ENCODE measurements at regions not wholly inside any gene's neighbourhood (a gene's known extent, or its start where the extent isn't known, plus 50 kb on each side); places are given as distances from the start of the nearest gene placed in this dataset.
"Not testable (repeated sequence)": the region's sequence is repeated elsewhere in the genome, so short reads cannot be mapped to it uniquely, and the experiment has no call there.

- intact Hi-C loops (cut with micrococcal nuclease): no loop called here
- no peaks in the 10 kb centered on the region for H3K4me1 Mint-ChIP-seq (ENCODE audit: low read depth)
- H3K9me3 Mint-ChIP-seq: no peaks in the 10 kb centered on the region
- no peak for DNase-seq (ENCODE audit: low spot score)
- no peaks in the 10 kb centered on the region for H3K36me3 Mint-ChIP-seq (ENCODE audit: low read depth)
- no peak overlapping the region for H3K27ac Mint-ChIP-seq
- H3K27me3 Mint-ChIP-seq (ENCODE audit: low read depth): no peaks in the 10 kb centered on the region
- H3K4me3 Mint-ChIP-seq (ENCODE audit: low read depth): no peak overlapping the region
Measured at GRCh38 chr12:116441292-116441691, 117.9 kb upstream of the MAP1LC3B2 start.

- DNase-seq (ENCODE audit: low spot score): no peak
- no peak overlapping the region for H3K4me3 Mint-ChIP-seq (ENCODE audit: low read depth)
- no peaks in the 10 kb centered on the region for H3K27me3 Mint-ChIP-seq (ENCODE audit: low read depth)
- no peak overlapping the region for H3K27ac Mint-ChIP-seq
- no peaks in the 10 kb centered on the region for H3K36me3 Mint-ChIP-seq (ENCODE audit: low read depth)
- H3K9me3 Mint-ChIP-seq: no peaks in the 10 kb centered on the region
- H3K4me1 Mint-ChIP-seq (ENCODE audit: low read depth): no peaks in the 10 kb centered on the region
- intact Hi-C loops (cut with micrococcal nuclease): no loop called here
Measured at GRCh38 chr12:116442304-116442703, 116.9 kb upstream of the MAP1LC3B2 start.

GRCh38 chr12:116442946-116443345 lies 116.2 kb upstream of the MAP1LC3B2 start:
- no peaks in the 10 kb centered on the region for H3K36me3 Mint-ChIP-seq (ENCODE audit: low read depth)
- H3K4me1 Mint-ChIP-seq (ENCODE audit: low read depth): no peaks in the 10 kb centered on the region
- no peak for DNase-seq (ENCODE audit: low spot score)
- intact Hi-C loops (cut with micrococcal nuclease): no loop called here
- no peaks in the 10 kb centered on the region for H3K9me3 Mint-ChIP-seq
- H3K27me3 Mint-ChIP-seq (ENCODE audit: low read depth): no peaks in the 10 kb centered on the region
- H3K4me3 Mint-ChIP-seq (ENCODE audit: low read depth): no peak overlapping the region
- no peak overlapping the region for H3K27ac Mint-ChIP-seq

GRCh38 chr12:116443821-116444589 lies 115.2 kb upstream of the MAP1LC3B2 start:
- H3K4me3 Mint-ChIP-seq (ENCODE audit: low read depth): no peak overlapping the region
- no peak overlapping the region for H3K27ac Mint-ChIP-seq
- H3K27me3 Mint-ChIP-seq (ENCODE audit: low read depth): no peaks in the 10 kb centered on the region
- no peaks in the 10 kb centered on the region for H3K9me3 Mint-ChIP-seq
- no peaks in the 10 kb centered on the region for H3K36me3 Mint-ChIP-seq (ENCODE audit: low read depth)
- intact Hi-C loops (cut with micrococcal nuclease): no loop called here
- H3K4me1 Mint-ChIP-seq (ENCODE audit: low read depth): no peaks in the 10 kb centered on the region
- no peak for DNase-seq (ENCODE audit: low spot score)

- no peak for DNase-seq (ENCODE audit: low spot score)
- Mint-ChIP-seq H3K9me3 (no peaks in the 10 kb centered on the region), H3K4me3 (ENCODE audit: low read depth) (no peak overlapping the region), H3K4me1 (ENCODE audit: low read depth) (no peaks in the 10 kb centered on the region), H3K27me3 (ENCODE audit: low read depth) (no peaks in the 10 kb centered on the region), H3K27ac (no peak overlapping the region), H3K36me3 (ENCODE audit: low read depth) (no peaks in the 10 kb centered on the region)
- intact Hi-C loops (cut with micrococcal nuclease): no loop called here
Measured at GRCh38 chr12:116444590-116444943, 114.6 kb upstream of the MAP1LC3B2 start.

GRCh38 chr12:116448165-116448739 lies 110.9 kb upstream of the MAP1LC3B2 start:
- intact Hi-C loops (cut with micrococcal nuclease): no loop called here
- DNase-seq (ENCODE audit: low spot score): no peak
- no peaks in the 10 kb centered on the region for H3K9me3 Mint-ChIP-seq
- no peaks in the 10 kb centered on the region for H3K27me3 Mint-ChIP-seq (ENCODE audit: low read depth)
- no peak overlapping the region for H3K4me3 Mint-ChIP-seq (ENCODE audit: low read depth)
- no peak overlapping the region for H3K27ac Mint-ChIP-seq
- no peaks in the 10 kb centered on the region for H3K36me3 Mint-ChIP-seq (ENCODE audit: low read depth)
- H3K4me1 Mint-ChIP-seq (ENCODE audit: low read depth): no peaks in the 10 kb centered on the region

- Mint-ChIP-seq H3K36me3 (ENCODE audit: low read depth) (no peaks in the 10 kb centered on the region), H3K27me3 (ENCODE audit: low read depth) (peaks cover 2% of the 10 kb centered on the region), H3K9me3 (no peaks in the 10 kb centered on the region), H3K4me3 (ENCODE audit: low read depth) (no peak overlapping the region), H3K4me1 (ENCODE audit: low read depth) (no peaks in the 10 kb centered on the region), H3K27ac (no peak overlapping the region)
- DNase-seq (ENCODE audit: low spot score): no peak
- intact Hi-C loops (cut with micrococcal nuclease): no loop called here
Measured at GRCh38 chr12:116450406-116450910, 108.7 kb upstream of the MAP1LC3B2 start.

GRCh38 chr12:116452975-116453374 lies 106.2 kb upstream of the MAP1LC3B2 start:
- H3K4me1 Mint-ChIP-seq (ENCODE audit: low read depth); H3K9me3 Mint-ChIP-seq; H3K27me3 Mint-ChIP-seq (ENCODE audit: low read depth); H3K27ac Mint-ChIP-seq; DNase-seq (ENCODE audit: low spot score); H3K36me3 Mint-ChIP-seq (ENCODE audit: low read depth); H3K4me3 Mint-ChIP-seq (ENCODE audit: low read depth); intact Hi-C loops (cut with micrococcal nuclease): not testable (repeated sequence)

GRCh38 chr12:116453631-116454030 lies 105.5 kb upstream of the MAP1LC3B2 start:
- H3K4me3 Mint-ChIP-seq (ENCODE audit: low read depth): no peak overlapping the region
- H3K4me1 Mint-ChIP-seq (ENCODE audit: low read depth): no peaks in the 10 kb centered on the region
- H3K9me3 Mint-ChIP-seq: no peaks in the 10 kb centered on the region
- no peak for DNase-seq (ENCODE audit: low spot score)
- H3K27ac Mint-ChIP-seq: no peak overlapping the region
- intact Hi-C loops (cut with micrococcal nuclease): no loop called here
- H3K36me3 Mint-ChIP-seq (ENCODE audit: low read depth): no peaks in the 10 kb centered on the region
- H3K27me3 Mint-ChIP-seq (ENCODE audit: low read depth): peaks cover 7% of the 10 kb centered on the region

- H3K27ac Mint-ChIP-seq: no peak overlapping the region
- DNase-seq (ENCODE audit: low spot score): no peak
- no peaks in the 10 kb centered on the region for H3K36me3 Mint-ChIP-seq (ENCODE audit: low read depth)
- H3K4me1 Mint-ChIP-seq (ENCODE audit: low read depth): no peaks in the 10 kb centered on the region
- intact Hi-C loops (cut with micrococcal nuclease): no loop called here
- no peaks in the 10 kb centered on the region for H3K9me3 Mint-ChIP-seq
- no peak overlapping the region for H3K4me3 Mint-ChIP-seq (ENCODE audit: low read depth)
- H3K27me3 Mint-ChIP-seq (ENCODE audit: low read depth): peaks cover 7% of the 10 kb centered on the region
Measured at GRCh38 chr12:116454076-116454475, 105.1 kb upstream of the MAP1LC3B2 start.

GRCh38 chr12:116454950-116455447 lies 104.2 kb upstream of the MAP1LC3B2 start:
- Mint-ChIP-seq H3K27ac (no peak overlapping the region), H3K27me3 (ENCODE audit: low read depth) (peaks cover 7% of the 10 kb centered on the region), H3K36me3 (ENCODE audit: low read depth) (no peaks in the 10 kb centered on the region), H3K4me1 (ENCODE audit: low read depth) (no peaks in the 10 kb centered on the region), H3K4me3 (ENCODE audit: low read depth) (no peak overlapping the region), H3K9me3 (no peaks in the 10 kb centered on the region)
- intact Hi-C loops (cut with micrococcal nuclease): no loop called here
- no peak for DNase-seq (ENCODE audit: low spot score)

- Mint-ChIP-seq H3K27ac (no peak overlapping the region), H3K9me3 (no peaks in the 10 kb centered on the region), H3K4me1 (ENCODE audit: low read depth) (no peaks in the 10 kb centered on the region), H3K36me3 (ENCODE audit: low read depth) (no peaks in the 10 kb centered on the region), H3K4me3 (ENCODE audit: low read depth) (no peak overlapping the region), H3K27me3 (ENCODE audit: low read depth) (peaks cover 7% of the 10 kb centered on the region)
- intact Hi-C loops (cut with micrococcal nuclease): no loop called here
- DNase-seq (ENCODE audit: low spot score): no peak
Measured at GRCh38 chr12:116455540-116456329, 103.4 kb upstream of the MAP1LC3B2 start.

All from activated T-helper 2 cell treated with anti-CD3 and anti-CD28 coated beads, Interferon-gamma antibody, Interleukin-2, Interleukin-4, amounts not matched to agents 10 μg/mL and 5 μg/mL and 100 μg/mL, durations not matched to agents 14 hours and 24 hours and 36 hours (primary cell).